ENCODE measurements at regions not wholly inside any gene's neighbourhood (a gene's known extent, or its start where the extent isn't known, plus 50 kb on each side); places are given as distances from the start of the nearest gene placed in this dataset.

DNA sequence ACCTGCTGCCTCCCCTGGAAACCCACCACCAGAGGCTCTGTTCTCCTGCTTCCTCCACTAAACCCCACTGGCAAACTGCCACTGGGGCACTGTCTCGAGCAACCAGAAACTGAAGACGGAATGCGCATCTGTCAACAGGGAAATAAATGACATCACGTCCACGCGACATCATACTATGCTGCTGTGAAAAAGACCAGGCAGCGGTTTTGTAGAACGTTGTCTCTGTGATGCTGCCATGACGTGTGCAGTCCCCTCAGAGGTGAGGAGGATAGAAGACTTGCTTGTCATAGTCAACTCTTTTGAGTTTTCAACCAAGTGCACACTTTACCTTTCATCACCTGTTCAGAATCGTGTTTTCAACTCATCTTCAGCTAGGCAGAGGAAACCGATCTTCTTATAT, 203.0 kb upstream of the IGF1R start:
- H3K27me3 Mint-ChIP-seq: peaks cover 1% of the 10 kb centered on the region
- no peak overlapping the region for H3K27ac Mint-ChIP-seq
- H3K4me3 Mint-ChIP-seq: no peak overlapping the region
- no peaks in the 10 kb centered on the region for H3K4me1 Mint-ChIP-seq
- no peaks in the 10 kb centered on the region for H3K36me3 Mint-ChIP-seq
- no peaks in the 10 kb centered on the region for H3K9me3 Mint-ChIP-seq

DNA sequence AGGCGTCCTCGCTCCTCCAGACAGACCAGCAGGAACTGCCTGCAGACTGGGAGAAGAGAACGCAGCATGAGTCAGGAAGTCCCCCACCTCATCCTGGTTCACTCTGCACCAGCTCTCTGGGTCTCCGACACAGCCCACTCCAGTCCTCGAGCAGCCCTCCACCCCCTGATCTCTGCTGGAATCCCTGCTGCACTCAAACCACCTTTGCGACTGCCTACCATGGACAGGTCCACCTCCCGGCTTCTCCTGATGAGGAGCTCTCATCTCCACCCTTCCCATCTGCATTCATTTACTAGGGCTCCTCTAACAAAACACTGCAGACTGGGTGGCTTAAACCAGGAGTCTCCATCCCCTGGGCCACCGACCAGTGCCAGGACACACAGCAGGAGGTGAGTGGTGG, 202.3 kb upstream of the IGF1R start:
- Mint-ChIP-seq H3K4me3 (no peak overlapping the region), H3K36me3 (no peaks in the 10 kb centered on the region), H3K27ac (no peak overlapping the region), H3K27me3 (peaks cover 1% of the 10 kb centered on the region), H3K4me1 (no peaks in the 10 kb centered on the region), H3K9me3 (no peaks in the 10 kb centered on the region)

DNA sequence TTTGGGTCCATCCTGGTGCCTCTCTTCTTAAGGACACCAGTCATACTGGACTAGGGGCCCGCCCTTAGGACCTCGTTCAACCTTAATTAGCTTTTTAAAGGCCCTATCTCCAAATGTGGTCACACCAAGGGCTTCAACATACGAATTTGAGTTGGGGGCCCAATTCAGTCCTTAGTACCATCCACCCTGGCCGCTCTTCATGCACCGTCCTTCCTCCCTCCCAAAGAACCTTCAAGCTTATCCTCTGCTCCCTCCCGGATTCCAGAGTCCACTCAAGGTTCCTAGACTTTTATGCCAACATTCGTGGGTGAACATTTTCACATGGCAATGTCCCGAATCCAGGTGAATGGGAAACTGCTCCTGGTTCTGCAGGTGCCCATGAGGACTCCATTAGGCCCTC, 201.3 kb upstream of the IGF1R start:
- H3K27ac Mint-ChIP-seq: no peak overlapping the region
- no peak overlapping the region for H3K4me3 Mint-ChIP-seq
- peaks cover 1% of the 10 kb centered on the region for H3K27me3 Mint-ChIP-seq
- H3K36me3 Mint-ChIP-seq: no peaks in the 10 kb centered on the region
- H3K4me1 Mint-ChIP-seq: no peaks in the 10 kb centered on the region
- no peaks in the 10 kb centered on the region for H3K9me3 Mint-ChIP-seq

DNA sequence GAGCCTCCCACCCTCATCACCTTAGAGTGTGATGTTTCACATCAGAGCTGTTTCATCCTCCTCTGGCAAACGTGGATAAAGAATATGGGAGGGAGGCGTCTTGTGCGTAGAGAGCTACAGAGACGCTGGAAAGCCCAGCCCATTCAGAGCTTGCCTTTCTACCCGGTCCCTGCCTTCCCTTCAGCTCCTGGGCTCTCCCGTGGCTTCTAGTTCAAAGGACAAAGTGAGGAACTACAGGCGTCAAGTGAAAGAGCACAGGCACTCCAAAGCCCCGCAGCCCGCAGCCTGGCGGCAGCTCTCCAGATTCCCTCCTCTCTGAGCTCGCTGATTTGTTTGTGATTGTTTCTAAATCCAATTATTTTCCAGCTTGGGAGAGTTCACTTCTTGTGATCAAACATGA, 197.1 kb upstream of the IGF1R start:
- Mint-ChIP-seq H3K9me3 (no peaks in the 10 kb centered on the region), H3K27me3 (peaks cover 3% of the 10 kb centered on the region), H3K4me3 (no peak overlapping the region), H3K4me1 (no peaks in the 10 kb centered on the region), H3K36me3 (no peaks in the 10 kb centered on the region), H3K27ac (no peak overlapping the region)

DNA sequence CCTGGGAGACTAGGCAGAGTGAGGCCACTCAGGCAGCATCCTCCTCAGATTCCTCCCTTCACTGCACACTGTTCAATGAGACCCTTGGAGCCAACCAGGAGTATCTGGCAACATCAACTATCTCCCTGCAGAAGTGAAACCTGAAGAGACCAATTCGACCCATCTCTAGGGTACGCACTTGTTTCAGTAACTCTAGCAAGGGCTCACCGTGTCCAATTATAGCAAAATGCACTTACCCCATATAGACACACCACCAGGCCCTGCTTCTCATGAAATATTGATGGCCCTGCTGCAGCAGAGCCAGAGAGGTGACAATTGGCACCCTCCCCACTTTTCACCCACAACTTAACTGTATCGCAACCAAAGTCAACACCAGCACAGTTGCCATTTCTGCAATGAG, 196.1 kb upstream of the IGF1R start:
- H3K4me3 Mint-ChIP-seq: no peak overlapping the region
- no peaks in the 10 kb centered on the region for H3K36me3 Mint-ChIP-seq
- peaks cover 6% of the 10 kb centered on the region for H3K27me3 Mint-ChIP-seq
- H3K4me1 Mint-ChIP-seq: no peaks in the 10 kb centered on the region
- H3K27ac Mint-ChIP-seq: no peak overlapping the region
- H3K9me3 Mint-ChIP-seq: no peaks in the 10 kb centered on the region

DNA sequence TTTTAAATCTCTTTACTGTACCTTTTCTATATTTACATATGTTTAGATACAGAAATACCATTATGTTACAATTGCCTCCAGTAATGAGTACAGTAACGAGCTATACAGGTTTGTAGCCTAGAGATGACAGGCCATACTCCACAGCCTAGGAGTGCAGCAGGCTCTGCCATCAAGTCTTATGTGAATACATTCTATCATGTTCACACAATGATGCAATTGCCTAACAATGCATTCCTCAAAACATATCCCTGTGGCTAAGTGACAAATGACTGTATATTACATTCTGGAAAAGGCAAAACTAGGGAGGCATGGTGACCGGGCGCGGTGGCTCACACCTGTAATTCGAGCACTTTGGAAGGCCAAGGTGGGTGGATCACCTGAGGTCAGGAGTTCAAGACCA, 192.4 kb upstream of the IGF1R start:
- H3K27me3 Mint-ChIP-seq: peaks cover 28% of the 10 kb centered on the region
- peaks cover 3% of the 10 kb centered on the region for H3K36me3 Mint-ChIP-seq
- no peaks in the 10 kb centered on the region for H3K4me1 Mint-ChIP-seq
- no peak overlapping the region for H3K27ac Mint-ChIP-seq
- peaks cover 5% of the 10 kb centered on the region for H3K9me3 Mint-ChIP-seq
- H3K4me3 Mint-ChIP-seq: no peak overlapping the region

DNA sequence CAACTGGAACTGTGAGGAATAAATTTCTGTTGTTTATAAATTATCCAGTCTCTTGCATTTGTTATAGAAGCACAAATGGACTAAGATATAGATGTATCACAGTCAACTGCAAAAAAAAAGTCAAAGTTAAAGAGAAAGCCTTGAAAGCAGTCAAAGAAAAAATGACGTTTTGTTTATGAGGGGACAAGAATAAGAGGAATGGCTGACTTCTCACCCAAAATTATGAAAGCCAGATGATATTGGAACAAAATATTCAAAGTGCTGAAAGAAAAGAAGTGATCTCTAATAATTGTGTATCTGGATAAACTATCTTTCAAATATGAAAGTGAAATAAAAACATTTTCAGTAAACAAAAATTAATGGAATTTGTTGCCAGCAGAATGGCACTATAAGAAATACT, 171.8 kb upstream of the IGF1R start:
- Mint-ChIP-seq H3K4me1 (no peaks in the 10 kb centered on the region), H3K36me3 (peaks cover 8% of the 10 kb centered on the region), H3K27ac (no peak overlapping the region), H3K4me3 (no peak overlapping the region), H3K9me3 (peaks cover 33% of the 10 kb centered on the region), H3K27me3 (peaks cover 10% of the 10 kb centered on the region)

DNA sequence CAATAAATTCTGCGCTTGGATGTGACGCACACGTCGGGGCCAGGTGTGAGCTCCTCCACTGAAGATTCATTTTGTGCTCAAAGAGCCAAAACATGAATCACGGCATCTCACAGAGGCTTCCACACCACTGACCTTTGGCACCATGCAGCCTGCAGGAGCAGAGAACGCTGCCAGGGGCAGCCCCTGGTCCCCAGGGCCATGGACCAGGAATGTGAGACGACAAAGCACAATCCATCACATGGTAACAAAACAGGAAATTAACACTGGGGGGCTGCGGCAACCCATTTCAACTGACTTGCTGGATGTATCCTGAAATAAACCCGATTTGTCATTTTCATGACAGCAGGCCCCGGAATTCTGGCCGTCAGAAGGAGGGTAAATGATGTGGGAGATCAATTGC, 167.5 kb upstream of the IGF1R start:
- peaks cover 15% of the 10 kb centered on the region for H3K27me3 Mint-ChIP-seq
- peaks cover 4% of the 10 kb centered on the region for H3K36me3 Mint-ChIP-seq
- H3K4me1 Mint-ChIP-seq: no peaks in the 10 kb centered on the region
- H3K4me3 Mint-ChIP-seq: no peak overlapping the region
- peaks cover 11% of the 10 kb centered on the region for H3K9me3 Mint-ChIP-seq
- H3K27ac Mint-ChIP-seq: no peak overlapping the region

DNA sequence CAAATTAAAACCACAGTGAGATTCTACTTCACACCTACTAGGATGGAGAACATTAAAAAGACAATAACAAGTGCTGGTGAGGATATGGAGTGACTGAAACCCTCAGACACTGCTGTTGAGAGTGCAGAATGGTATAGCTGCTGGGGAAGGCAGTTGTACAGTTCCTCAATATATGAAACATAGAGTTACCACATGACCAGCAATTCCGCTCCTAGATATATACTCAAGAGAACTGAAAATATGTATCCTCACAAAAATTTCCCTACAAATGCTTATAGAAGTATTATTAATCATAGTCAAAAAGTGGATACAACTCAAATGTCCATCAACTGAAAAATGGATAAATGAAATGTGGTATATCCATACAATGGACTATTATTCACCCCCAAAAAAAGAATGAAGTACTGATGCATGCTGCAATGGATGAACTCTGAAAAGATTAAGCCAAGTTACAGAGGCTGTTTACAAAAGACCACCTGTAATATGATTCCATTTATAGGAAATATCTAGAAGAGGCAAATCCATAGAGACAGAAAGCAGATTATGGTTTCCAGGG, 164.7 kb upstream of the IGF1R start:
- Mint-ChIP-seq H3K4me3 (no peak overlapping the region), H3K4me1 (no peaks in the 10 kb centered on the region), H3K27ac (no peak overlapping the region), H3K27me3 (peaks cover 13% of the 10 kb centered on the region), H3K36me3 (no peaks in the 10 kb centered on the region), H3K9me3 (no peaks in the 10 kb centered on the region)

DNA sequence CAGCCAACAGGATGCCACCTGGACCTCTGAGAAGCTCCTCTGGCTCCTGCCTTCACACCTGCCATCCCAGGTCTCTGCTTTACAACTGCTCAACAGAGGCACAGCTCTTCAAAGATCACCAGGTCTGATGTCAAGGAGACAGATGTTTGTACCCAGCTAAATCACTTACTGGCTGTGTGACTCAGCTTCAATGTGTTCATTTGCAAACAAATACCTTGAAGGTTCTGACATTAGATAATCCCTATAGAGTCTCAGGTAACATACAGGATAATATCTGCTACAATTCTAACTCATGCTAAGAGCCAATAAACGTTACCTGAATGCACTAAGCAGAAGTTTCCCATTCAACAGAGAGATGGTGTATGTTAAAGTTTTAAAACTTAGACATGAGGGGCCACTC, 163.4 kb upstream of the IGF1R start:
- Mint-ChIP-seq H3K4me3 (no peak overlapping the region), H3K36me3 (no peaks in the 10 kb centered on the region)

DNA sequence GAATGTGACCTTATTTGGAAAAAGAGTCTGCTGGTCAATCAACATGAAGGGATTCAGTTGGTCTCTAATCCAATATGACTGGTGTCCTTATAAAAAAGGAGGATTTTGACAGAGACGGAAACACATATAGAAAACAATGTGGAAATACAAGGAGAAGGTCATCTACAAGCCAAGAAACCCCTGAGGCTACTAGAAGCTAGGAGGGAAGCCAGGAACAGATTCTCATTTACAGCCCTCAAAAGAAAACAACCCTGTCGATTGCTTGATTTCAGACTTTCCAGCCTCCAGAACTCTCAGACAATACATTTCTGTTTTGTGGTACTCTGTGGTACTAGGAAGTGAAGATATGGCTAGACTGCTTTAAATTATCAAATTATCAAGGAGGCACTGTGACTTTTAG, 162.9 kb upstream of the IGF1R start:
- no peaks in the 10 kb centered on the region for H3K9me3 Mint-ChIP-seq
- no peaks in the 10 kb centered on the region for H3K4me1 Mint-ChIP-seq
- no peak overlapping the region for H3K27ac Mint-ChIP-seq
- H3K36me3 Mint-ChIP-seq: no peaks in the 10 kb centered on the region
- H3K27me3 Mint-ChIP-seq: peaks cover 10% of the 10 kb centered on the region
- no peak overlapping the region for H3K4me3 Mint-ChIP-seq

More for the DNA sequence above, 163.4 kb upstream of the IGF1R start:
- H3K9me3 Mint-ChIP-seq: no peaks in the 10 kb centered on the region
- peaks cover 11% of the 10 kb centered on the region for H3K27me3 Mint-ChIP-seq
- H3K4me1 Mint-ChIP-seq: no peaks in the 10 kb centered on the region
- no peak overlapping the region for H3K27ac Mint-ChIP-seq

DNA sequence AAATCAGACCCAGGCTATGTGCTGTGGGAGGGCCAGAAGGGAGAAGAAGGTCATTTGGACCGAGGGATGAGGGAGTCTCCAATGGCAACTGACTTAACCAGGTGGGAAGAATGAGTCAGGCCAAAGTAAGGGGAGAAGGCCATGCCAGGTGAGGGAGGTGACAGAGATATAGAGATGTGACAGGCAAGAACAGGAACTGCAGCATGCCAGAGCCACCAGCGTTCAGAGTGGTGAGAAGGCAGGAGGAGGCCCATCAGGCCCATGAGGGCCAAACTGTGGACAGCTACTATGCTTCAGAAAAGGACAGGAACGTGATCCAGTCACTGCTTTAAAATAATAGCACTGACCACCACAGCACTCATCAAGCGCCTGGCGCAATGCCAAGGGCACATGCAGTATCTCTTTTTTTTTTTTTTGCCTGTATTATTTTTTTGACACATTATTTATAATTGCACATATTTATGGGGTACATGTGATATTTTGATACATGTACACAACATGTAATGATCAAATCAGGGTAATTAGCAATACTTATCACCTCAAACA, 154.3 kb upstream of the IGF1R start:
- Mint-ChIP-seq H3K27ac (no peak overlapping the region), H3K4me3 (no peak overlapping the region), H3K9me3 (peaks cover 2% of the 10 kb centered on the region)

DNA sequence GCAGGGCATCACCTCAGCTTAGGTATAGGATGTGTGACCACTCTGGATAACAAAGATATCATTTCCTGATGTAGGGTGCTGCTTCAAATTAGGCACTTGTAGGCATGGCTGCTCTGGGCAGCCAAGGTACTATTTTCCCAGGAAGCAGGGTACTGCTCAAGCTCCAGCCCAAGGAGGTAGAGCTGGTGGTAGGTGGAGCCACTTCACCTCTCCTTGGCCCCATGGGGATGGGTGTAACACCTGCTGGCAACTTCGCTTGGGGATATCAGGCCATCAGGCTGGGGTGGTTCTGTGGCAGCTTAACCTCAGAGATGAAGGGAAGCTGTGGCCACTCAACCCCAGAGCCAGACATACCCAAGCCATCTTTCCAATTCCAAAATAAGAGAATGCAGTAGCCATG, 147.1 kb upstream of the IGF1R start:
- Mint-ChIP-seq H3K9me3 (peaks cover 12% of the 10 kb centered on the region), H3K36me3 (peaks cover 6% of the 10 kb centered on the region), H3K4me1 (no peaks in the 10 kb centered on the region), H3K27me3 (peaks cover 33% of the 10 kb centered on the region), H3K27ac (no peak overlapping the region), H3K4me3 (no peak overlapping the region)

More for the DNA sequence above, 154.3 kb upstream of the IGF1R start:
- peaks cover 3% of the 10 kb centered on the region for H3K36me3 Mint-ChIP-seq
- peaks cover 3% of the 10 kb centered on the region for H3K27me3 Mint-ChIP-seq
- H3K4me1 Mint-ChIP-seq: no peaks in the 10 kb centered on the region

DNA sequence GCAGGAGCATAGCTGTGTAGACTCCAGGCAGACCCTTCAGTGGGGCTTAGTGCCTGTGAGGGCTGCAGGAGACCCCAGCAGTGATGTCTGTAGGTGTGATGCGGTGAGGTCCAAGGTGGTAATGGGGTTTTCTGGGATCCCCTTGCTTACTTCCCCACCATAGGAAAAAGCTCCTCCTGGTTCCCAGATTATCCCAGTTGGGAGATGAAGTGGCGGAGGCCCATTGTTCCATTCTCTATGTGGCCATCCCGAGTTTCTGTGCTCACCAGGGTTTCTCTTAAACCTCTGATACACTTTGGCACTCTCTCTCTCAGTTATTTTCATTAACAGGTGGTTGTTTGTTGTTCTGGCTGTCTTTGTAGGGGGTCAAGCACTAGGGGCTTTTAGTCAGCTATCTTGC, 146.7 kb upstream of the IGF1R start:
- no peak overlapping the region for H3K4me3 Mint-ChIP-seq
- H3K36me3 Mint-ChIP-seq: peaks cover 6% of the 10 kb centered on the region
- no peak overlapping the region for H3K27ac Mint-ChIP-seq
- peaks cover 12% of the 10 kb centered on the region for H3K9me3 Mint-ChIP-seq
- H3K4me1 Mint-ChIP-seq: no peaks in the 10 kb centered on the region
- peaks cover 33% of the 10 kb centered on the region for H3K27me3 Mint-ChIP-seq

DNA sequence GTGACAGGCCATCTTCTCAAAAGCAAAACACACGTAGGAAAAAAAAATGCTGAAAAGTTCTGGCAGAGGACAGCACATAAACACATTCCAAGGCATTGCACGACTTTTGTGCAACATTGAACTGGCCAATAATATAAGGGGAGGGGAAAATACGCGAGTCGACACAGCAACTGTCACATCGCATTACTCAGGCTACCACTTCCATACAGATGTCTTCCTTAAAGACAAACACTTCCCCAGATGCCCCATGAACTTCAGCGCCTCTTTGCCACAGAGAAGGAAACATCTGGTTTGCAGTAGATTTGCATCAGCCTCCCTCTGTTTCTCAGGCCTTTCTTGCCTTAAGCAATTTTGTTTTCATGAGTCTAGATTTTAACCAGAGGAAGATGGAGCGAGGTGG, 144.4 kb upstream of the IGF1R start:
- H3K27me3 Mint-ChIP-seq: peaks cover 34% of the 10 kb centered on the region
- H3K9me3 Mint-ChIP-seq: peaks cover 11% of the 10 kb centered on the region
- H3K4me3 Mint-ChIP-seq: no peak overlapping the region

DNA sequence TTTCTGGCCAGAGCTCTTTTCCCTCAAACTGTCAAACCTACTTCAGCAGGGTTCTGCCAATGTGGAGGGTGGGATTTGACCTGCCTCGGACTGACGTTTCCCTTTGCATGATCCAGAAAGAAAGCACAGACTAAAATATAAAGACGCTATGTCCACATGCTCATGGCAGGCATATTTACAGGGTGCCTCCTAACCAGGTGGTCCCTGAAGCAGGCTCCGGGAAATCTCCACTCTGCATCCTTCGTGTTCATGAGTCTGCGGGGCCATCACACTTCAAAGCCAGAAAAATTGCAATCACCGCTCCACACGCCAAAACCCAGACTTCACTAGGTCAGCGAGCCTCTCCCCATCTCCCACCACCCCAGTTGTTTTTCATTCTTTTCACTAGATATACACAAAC, 143.3 kb upstream of the IGF1R start:
- Mint-ChIP-seq H3K4me1 (no peaks in the 10 kb centered on the region), H3K9me3 (peaks cover under 1% of the 10 kb centered on the region), H3K4me3 (no peak overlapping the region), H3K27me3 (peaks cover 29% of the 10 kb centered on the region), H3K27ac (no peak overlapping the region), H3K36me3 (no peaks in the 10 kb centered on the region)

More for the DNA sequence above, 144.4 kb upstream of the IGF1R start:
- H3K4me1 Mint-ChIP-seq: no peaks in the 10 kb centered on the region
- no peak overlapping the region for H3K27ac Mint-ChIP-seq
- H3K36me3 Mint-ChIP-seq: peaks cover 3% of the 10 kb centered on the region

DNA sequence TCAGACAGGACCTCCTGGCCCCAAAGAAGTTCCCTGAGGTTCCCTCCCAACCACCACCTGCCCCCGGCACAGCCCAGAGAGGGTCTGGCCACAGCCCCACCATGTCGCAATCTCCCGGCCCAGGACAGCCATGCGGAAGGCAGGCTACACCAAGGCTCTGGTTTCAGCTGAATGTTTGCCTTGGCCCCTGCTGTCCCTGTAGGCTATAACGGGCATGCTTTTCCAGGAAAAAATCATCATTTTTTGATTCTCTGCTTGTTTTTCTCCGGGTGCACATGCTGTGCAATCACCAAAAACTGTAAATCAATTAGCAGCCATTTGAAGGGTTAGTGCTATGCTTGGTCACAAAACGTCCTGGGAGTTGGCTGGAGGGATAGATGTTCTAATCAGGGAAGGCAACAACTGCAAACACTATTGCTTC, 142.7 kb upstream of the IGF1R start:
- H3K4me1 Mint-ChIP-seq: no peaks in the 10 kb centered on the region
- no peak overlapping the region for H3K4me3 Mint-ChIP-seq
- no peaks in the 10 kb centered on the region for H3K9me3 Mint-ChIP-seq
- peaks cover 29% of the 10 kb centered on the region for H3K27me3 Mint-ChIP-seq
- H3K36me3 Mint-ChIP-seq: no peaks in the 10 kb centered on the region
- H3K27ac Mint-ChIP-seq: no peak overlapping the region
